Brain microvascular endothelial cell (primary cell): ENCODE measurements at regions not wholly inside any gene's neighbourhood (a gene's known extent, or its start where the extent isn't known, plus 50 kb on each side); places are given as distances from the start of the nearest gene placed in this dataset.
"Not testable (repeated sequence)": the region's sequence is repeated elsewhere in the genome, so short reads cannot be mapped to it uniquely, and the experiment has no call there.

ENCODE experiments used
- DNase-seq: peaks from one replicate; pipeline ENCODE4 v3.0.0-alpha.2; 2020
- H3K27ac ChIP-seq: fragments of 250-450 bp; sonication (Bioruptor Pico); 2 replicates; pipeline ENCODE4 v1.5.1; 2020; ENCODE audit warnings: mild to moderate bottlenecking, moderate library complexity
- H3K27me3 ChIP-seq: fragments of 250-450 bp; sonication (Bioruptor Pico); replicated peaks from 2 replicates; pipeline ENCODE4 v1.5.1; 2020; ENCODE audit warnings: mild to moderate bottlenecking
- H3K36me3 ChIP-seq: fragments of 250-450 bp; sonication (Bioruptor Pico); replicated peaks from 2 replicates; pipeline ENCODE4 v1.5.1; 2020; ENCODE audit warnings: mild to moderate bottlenecking
- H3K4me3 ChIP-seq: 2 replicates; pipeline ENCODE4 v1.5.1; 2011; ENCODE audit warnings: low read depth, mild to moderate bottlenecking, control low read depth, low read length, moderate library complexity
- in situ Hi-C: cut with HindIII; loops from 2 replicates; pipeline ENCODE4 v1.10.0; 2017; ENCODE audit warnings: low sequenced_read_pairs, low pct_ligation_motif_present
- TF ChIP-seq, protein P1 (sequence below): IDR thresholded peaks from 2 replicates; pipeline ENCODE4 v1.5.1; 2011; ENCODE audit warnings: low read depth, mild to moderate bottlenecking, moderate library complexity, low read length, control low read depth, inconsistent platforms; ENCODE audit errors: missing control alignments

GRCh38 chrX:124260845-124261244 lies 71.6 kb upstream of the TEX13D start:
- H3K27me3 ChIP-seq, result no peaks in the 10 kb centered on the region
- no peak overlapping the region for H3K4me3 ChIP-seq
- no peak for DNase-seq
- H3K36me3 ChIP-seq, result no peaks in the 10 kb centered on the region
- in situ Hi-C loops, result no loop called here
- H3K27ac ChIP-seq, result no peak overlapping the region
- TF ChIP-seq, protein P1, sequence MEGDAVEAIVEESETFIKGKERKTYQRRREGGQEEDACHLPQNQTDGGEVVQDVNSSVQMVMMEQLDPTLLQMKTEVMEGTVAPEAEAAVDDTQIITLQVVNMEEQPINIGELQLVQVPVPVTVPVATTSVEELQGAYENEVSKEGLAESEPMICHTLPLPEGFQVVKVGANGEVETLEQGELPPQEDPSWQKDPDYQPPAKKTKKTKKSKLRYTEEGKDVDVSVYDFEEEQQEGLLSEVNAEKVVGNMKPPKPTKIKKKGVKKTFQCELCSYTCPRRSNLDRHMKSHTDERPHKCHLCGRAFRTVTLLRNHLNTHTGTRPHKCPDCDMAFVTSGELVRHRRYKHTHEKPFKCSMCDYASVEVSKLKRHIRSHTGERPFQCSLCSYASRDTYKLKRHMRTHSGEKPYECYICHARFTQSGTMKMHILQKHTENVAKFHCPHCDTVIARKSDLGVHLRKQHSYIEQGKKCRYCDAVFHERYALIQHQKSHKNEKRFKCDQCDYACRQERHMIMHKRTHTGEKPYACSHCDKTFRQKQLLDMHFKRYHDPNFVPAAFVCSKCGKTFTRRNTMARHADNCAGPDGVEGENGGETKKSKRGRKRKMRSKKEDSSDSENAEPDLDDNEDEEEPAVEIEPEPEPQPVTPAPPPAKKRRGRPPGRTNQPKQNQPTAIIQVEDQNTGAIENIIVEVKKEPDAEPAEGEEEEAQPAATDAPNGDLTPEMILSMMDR, result no peak

GRCh38 chrX:124263743-124264142 lies 68.7 kb upstream of the TEX13D start:
- Histone ChIP-seq H3K4me3 (no peak overlapping the region), H3K27me3 (no peaks in the 10 kb centered on the region), H3K36me3 (no peaks in the 10 kb centered on the region), H3K27ac (no peak overlapping the region)
- in situ Hi-C loops, result no loop called here
- TF ChIP-seq, protein P1, result no peak
- DNase-seq, result no peak

- TF ChIP-seq, protein P1, result no peak
- Histone ChIP-seq H3K4me3 (no peak overlapping the region), H3K27me3 (no peaks in the 10 kb centered on the region), H3K27ac (no peak overlapping the region), H3K36me3 (no peaks in the 10 kb centered on the region)
- in situ Hi-C loops, result no loop called here
- DNase-seq, result no peak
Measured at GRCh38 chrX:124268099-124268498, 64.4 kb upstream of the TEX13D start.

GRCh38 chrX:124269881-124270280 lies 62.6 kb upstream of the TEX13D start:
- Histone ChIP-seq H3K36me3 (no peaks in the 10 kb centered on the region), H3K27ac (no peak overlapping the region), H3K27me3 (no peaks in the 10 kb centered on the region), H3K4me3 (no peak overlapping the region)
- TF ChIP-seq, protein P1, result no peak
- no peak for DNase-seq
- in situ Hi-C loops, result no loop called here

DNA sequence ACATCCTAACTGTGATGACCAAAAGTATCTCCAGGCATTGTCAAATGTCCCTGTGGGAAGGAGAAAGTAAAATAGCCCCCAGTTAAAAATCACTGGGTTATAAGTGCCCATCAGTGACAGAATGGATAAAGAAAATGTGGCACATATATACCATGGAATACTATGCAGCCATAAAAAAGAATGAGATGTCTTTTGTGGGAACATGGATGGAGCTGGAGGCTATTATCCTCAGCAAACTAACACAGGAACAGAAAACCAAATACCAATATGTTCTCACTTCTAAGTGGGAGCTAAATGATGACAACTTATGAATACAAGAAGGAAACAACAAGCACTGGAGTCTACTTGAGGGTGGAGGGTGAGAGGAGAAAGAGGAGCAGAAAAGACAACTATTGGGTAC lies 60.9 kb upstream of the TEX13D start:
- in situ Hi-C loops, H3K27me3 ChIP-seq, H3K4me3 ChIP-seq, H3K36me3 ChIP-seq, DNase-seq, H3K27ac ChIP-seq: not testable (repeated sequence)

- DNase-seq, result no peak
- TF ChIP-seq, protein P1, result no peak
- no peak overlapping the region for H3K4me3 ChIP-seq
- in situ Hi-C loops, result no loop called here
- no peaks in the 10 kb centered on the region for H3K36me3 ChIP-seq
- H3K27ac ChIP-seq, result no peak overlapping the region
- no peaks in the 10 kb centered on the region for H3K27me3 ChIP-seq
Measured at GRCh38 chrX:124272370-124272982, 60.0 kb upstream of the TEX13D start.
